SK-N-SH (cell line): ENCODE measurements at regions not wholly inside any gene's neighbourhood (a gene's known extent, or its start where the extent isn't known, plus 50 kb on each side); places are given as distances from the start of the nearest gene placed in this dataset.

ENCODE experiments used
- CTCF ChIA-PET: fragments of 300-600, 350-600 bp; formaldehyde crosslinking; extraction: SDS; loops from one replicate; lab custom pipeline; 2021; lab: Yijun Ruan, JAX
- POLR2A ChIA-PET: fragments of 350-600 bp; sonication (Branson Sonifier 250); formaldehyde crosslinking; extraction: SDS; loops from one replicate; lab custom pipeline; 2020; ENCODE audit warnings: antibody characterized with exemption, inconsistent platforms; lab: Yijun Ruan, JAX
- DNase-seq: peaks from one replicate; pipeline ENCODE4 v3.0.0; 2012
- H2AFZ ChIP-seq: fragments of 200-600 bp; sonication (generic); 2 replicates; pipeline ENCODE4 v1.8.1; 2016; ENCODE audit warnings: antibody characterized with exemption, mild to moderate bottlenecking, low read depth
- H3F3A ChIP-seq: fragments of 200-600 bp; sonication (generic); replicated peaks from 2 replicates; pipeline ENCODE3; 2016; ENCODE audit warnings: antibody characterized with exemption, mild to moderate bottlenecking; ENCODE audit not compliant: insufficient read depth
- H3K27ac ChIP-seq, 2 experiments: fragments of 200-500 bp in 1 of 2; fragments of 200-600 bp in 1 of 2; sonication (Bioruptor generic) in 1 of 2; sonication (generic), shearing (Covaris generic) in 1 of 2; 2 replicates each; pipeline versions ENCODE4 v1.5.1 to v1.6.1; 2014 to 2016; ENCODE audit warnings: low read depth in 2 of 2, inconsistent platforms in 1 of 2, low read length in 1 of 2, mild to moderate bottlenecking in 1 of 2, mixed read lengths in 1 of 2
- H3K27me3 ChIP-seq: fragments of 200-600 bp; sonication (generic), shearing (Covaris generic); 2 replicates; pipeline ENCODE4 v1.6.1; 2016; ENCODE audit warnings: mixed run types; ENCODE audit not compliant: insufficient read depth
- H3K36me3 ChIP-seq, 2 experiments: fragments of 200-500 bp in 1 of 2; fragments of 200-600 bp in 1 of 2; sonication (Bioruptor generic) in 1 of 2; sonication (generic) in 1 of 2; replicated peaks in 1 of 2; 2 replicates each; pipeline versions ENCODE3 to v1.5.1; 2014 to 2016; ENCODE audit warnings: low read length in 1 of 2, mild to moderate bottlenecking in 1 of 2; ENCODE audit not compliant: insufficient read depth in 2 of 2, control insufficient read depth in 1 of 2
- H3K4me1 ChIP-seq, 2 experiments: fragments of 200-500 bp in 1 of 2; fragments of 200-600 bp in 1 of 2; sonication (Bioruptor generic) in 1 of 2; sonication (generic), shearing (Covaris generic) in 1 of 2; 2 replicates each; pipeline versions ENCODE4 v1.5.1 to v1.6.1; 2014 to 2016; ENCODE audit warnings: low read depth in 1 of 2, low read length in 1 of 2, mixed run types in 1 of 2; ENCODE audit not compliant: insufficient read depth in 2 of 2, control insufficient read depth in 1 of 2
- H3K4me2 ChIP-seq: fragments of 200-600 bp; sonication (generic), shearing (Covaris generic); 2 replicates; pipeline ENCODE4 v1.6.1; 2017; ENCODE audit warnings: mixed run types
- H3K4me3 ChIP-seq, 2 experiments: fragments of 200-500 bp in 1 of 2; fragments of 200-600 bp in 1 of 2; sonication (Bioruptor generic) in 1 of 2; sonication (generic), shearing (Covaris generic) in 1 of 2; 2 replicates each; pipeline versions ENCODE4 v1.5.1 to v1.8.1; 2014 to 2016; ENCODE audit warnings: low read depth in 2 of 2, inconsistent platforms in 1 of 2, low read length in 1 of 2, mild to moderate bottlenecking in 1 of 2, mixed read lengths in 1 of 2, moderate library complexity in 1 of 2
- H3K79me2 ChIP-seq: fragments of 200-600 bp; sonication (generic); 2 replicates; pipeline ENCODE4 v1.8.1; 2017; ENCODE audit warnings: mild to moderate bottlenecking; ENCODE audit not compliant: insufficient read depth
- H3K9ac ChIP-seq: fragments of 200-600 bp; sonication (generic); 2 replicates; pipeline ENCODE4 v1.6.1; 2017; ENCODE audit warnings: mixed run types
- H3K9me2 ChIP-seq: fragments of 200-600 bp; sonication (generic); 2 replicates; pipeline ENCODE4 v1.6.1; 2017; ENCODE audit warnings: mixed run types
- H3K9me3 ChIP-seq: fragments of 200-600 bp; sonication (generic); 2 replicates; pipeline ENCODE4 v1.6.1; 2017; ENCODE audit warnings: mixed run types, mild to moderate bottlenecking, moderate library complexity
- H4K20me1 ChIP-seq: fragments of 200-600 bp; sonication (generic); 2 replicates; pipeline ENCODE4 v1.6.1; 2017; ENCODE audit warnings: mild to moderate bottlenecking, mixed run types; ENCODE audit not compliant: insufficient read depth
- EZH2phosphoT487 ChIP-seq: fragments of 200-600 bp; sonication (generic); IDR thresholded peaks from 2 replicates; pipeline ENCODE4 v1.6.1; 2017; ENCODE audit warnings: low read depth, mixed run types, mild to moderate bottlenecking, antibody characterized with exemption, moderate library complexity, borderline replicate concordance
- REST ChIP-seq: IDR thresholded peaks from 2 replicates; pipeline ENCODE4 v1.6.1; 2012; ENCODE audit warnings: mild to moderate bottlenecking, low read depth, low read length, moderate library complexity
- RFX5 ChIP-seq: IDR thresholded peaks from 2 replicates; pipeline ENCODE4 v1.6.1; 2012; ENCODE audit warnings: mild to moderate bottlenecking, improper control_type of control experiment, low read length
- WGBS: methylation state at CpG from one replicate; pipeline ENCODE4 v1.1.6; 2017; ENCODE audit warnings: low lambda C conversion rate; 5-methylcytosine and 5-hydroxymethylcytosine counted together
- TF ChIP-seq, protein P1 (sequence below): IDR thresholded peaks from 2 replicates; pipeline ENCODE4; 2012

DNA sequence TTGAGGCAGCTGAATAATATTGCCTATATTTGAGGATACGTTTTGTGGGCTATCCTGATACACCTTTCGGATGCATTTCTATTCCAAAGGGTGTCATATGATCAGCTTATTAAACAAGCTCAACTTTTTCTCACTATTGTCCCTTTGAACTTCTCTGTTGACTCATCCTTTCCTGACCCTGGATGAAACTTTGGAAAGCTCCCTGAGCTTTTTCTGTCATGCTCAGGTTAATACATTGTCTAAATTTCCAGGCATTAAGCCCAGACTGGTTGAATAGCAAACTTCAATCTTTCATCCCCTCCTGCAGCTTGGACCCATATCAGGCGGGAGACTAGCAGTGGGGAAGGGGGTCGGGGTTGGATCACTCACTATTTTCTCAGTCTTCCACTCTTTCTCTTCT lies 104.9 kb upstream of the PTPN3 start:
- no peaks in the 10 kb centered on the region for H3K9me3 ChIP-seq
- H3K9me2 ChIP-seq = no peaks in the 10 kb centered on the region
- H3K4me2 ChIP-seq = no peak overlapping the region
- DNase-seq = no peak
- peaks cover 10% of the 10 kb centered on the region for H3F3A ChIP-seq
- no peaks in the 10 kb centered on the region for H3K79me2 ChIP-seq
- H3K27ac ChIP-seq = no peak overlapping the region
- no peak for TF ChIP-seq REST
- TF ChIP-seq, protein P1, sequence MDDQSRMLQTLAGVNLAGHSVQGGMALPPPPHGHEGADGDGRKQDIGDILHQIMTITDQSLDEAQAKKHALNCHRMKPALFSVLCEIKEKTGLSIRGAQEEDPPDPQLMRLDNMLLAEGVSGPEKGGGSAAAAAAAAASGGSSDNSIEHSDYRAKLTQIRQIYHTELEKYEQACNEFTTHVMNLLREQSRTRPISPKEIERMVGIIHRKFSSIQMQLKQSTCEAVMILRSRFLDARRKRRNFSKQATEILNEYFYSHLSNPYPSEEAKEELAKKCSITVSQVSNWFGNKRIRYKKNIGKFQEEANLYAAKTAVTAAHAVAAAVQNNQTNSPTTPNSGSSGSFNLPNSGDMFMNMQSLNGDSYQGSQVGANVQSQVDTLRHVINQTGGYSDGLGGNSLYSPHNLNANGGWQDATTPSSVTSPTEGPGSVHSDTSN = no peak
- no peak for TF ChIP-seq EZH2phosphoT487
- POLR2A ChIA-PET = no interaction called here
- WGBS = 3% methylated on average over 4 of the region's 4 CpGs
- H3K36me3 ChIP-seq = no peaks in the 10 kb centered on the region
- H2AFZ ChIP-seq = no peak overlapping the region
- no peaks in the 10 kb centered on the region for H4K20me1 ChIP-seq
- H3K9ac ChIP-seq = no peak overlapping the region
- no peaks in the 10 kb centered on the region for H3K4me1 ChIP-seq
- H3K27me3 ChIP-seq = peaks cover 20% of the 10 kb centered on the region
- CTCF ChIA-PET = interaction anchor here (1.0 kb wide), 1 partner anchor 28 kb away, joined by 3 read pairs; no protein-coding TSS in a partner anchor
- H3K4me3 ChIP-seq = no peak overlapping the region

GRCh38 chr9:109604131-109604530 lies 106.0 kb upstream of the PTPN3 start:
- Histone ChIP-seq H3K4me2 (no peak overlapping the region), H3K9me3 (no peaks in the 10 kb centered on the region), H3K79me2 (no peaks in the 10 kb centered on the region), H3K9ac (no peak overlapping the region), H3F3A (peaks cover 10% of the 10 kb centered on the region), H3K4me1 (no peaks in the 10 kb centered on the region), H2AFZ (no peak overlapping the region), H3K27ac (no peak overlapping the region), H3K4me3 (no peak overlapping the region), H3K36me3 (no peaks in the 10 kb centered on the region), H4K20me1 (no peaks in the 10 kb centered on the region), H3K27me3 (peaks cover 20% of the 10 kb centered on the region), H3K9me2 (no peaks in the 10 kb centered on the region)
- ChIA-PET POLR2A (no interaction called here), CTCF (no interaction called here)
- 10% methylated on average over 6 of the region's 6 CpGs for WGBS
- no peak for DNase-seq
- TF ChIP-seq, protein P1 = no peak
- no peak for TF ChIP-seq RFX5
